PFSK-1 (cell line): ENCODE measurements at regions not wholly inside any gene's neighbourhood (a gene's known extent, or its start where the extent isn't known, plus 50 kb on each side); places are given as distances from the start of the nearest gene placed in this dataset.

ENCODE experiments used
- FOXP2 ChIP-seq: optimal IDR thresholded peaks from 2 replicates; pipeline ENCODE3; 2011; ENCODE audit warnings: borderline replicate concordance, control low read depth, inconsistent platforms; ENCODE audit not compliant: insufficient read depth; ENCODE audit errors: extremely low read length, extremely low read depth
- POLR2AphosphoS5 ChIP-seq: IDR thresholded peaks from 2 replicates; pipeline ENCODE4 v1.6.1; 2012; ENCODE audit warnings: low read depth, mild to moderate bottlenecking, control low read depth, low read length, moderate library complexity
- SIN3A ChIP-seq: IDR thresholded peaks from 2 replicates; pipeline ENCODE4 v1.6.1; 2012; ENCODE audit warnings: mild to moderate bottlenecking, low read length, moderate library complexity, borderline replicate concordance; ENCODE audit not compliant: insufficient read depth
- TAF1 ChIP-seq: IDR thresholded peaks from 2 replicates; pipeline ENCODE4 v1.6.1; 2012; ENCODE audit warnings: low read length, control low read depth, borderline replicate concordance; ENCODE audit not compliant: insufficient read depth
- TF ChIP-seq, protein P1 (sequence below), 2 experiments: IDR thresholded peaks; 2 replicates each; pipeline versions ENCODE4 v1.6.1 to v1.8.0; 2011 to 2012; ENCODE audit warnings: low read depth in 2 of 2, low read length in 2 of 2, control low read depth in 1 of 2, inconsistent platforms in 1 of 2, mild to moderate bottlenecking in 1 of 2, moderate library complexity in 1 of 2; ENCODE audit not compliant: insufficient read depth in 1 of 2

DNA sequence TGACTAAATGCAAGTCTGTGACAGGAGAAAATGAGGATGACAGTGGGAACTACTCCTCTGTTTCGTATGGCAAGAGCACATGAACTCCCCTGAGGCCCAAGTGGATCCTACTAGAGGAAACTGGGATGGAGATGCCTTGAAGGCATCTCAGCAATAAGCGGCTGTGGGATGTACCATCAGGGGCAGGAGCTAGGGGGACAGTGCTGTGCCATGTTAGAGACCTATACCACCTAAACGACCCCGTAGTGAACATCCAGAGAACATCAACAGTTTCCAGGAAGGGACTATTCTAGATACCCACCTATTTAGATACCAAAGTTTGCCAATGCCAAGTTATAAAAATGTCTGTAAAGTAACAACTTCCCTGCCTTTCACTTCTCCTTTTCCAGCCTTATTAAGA lies 860.8 kb upstream of the ACVR2A start:
- TF ChIP-seq FOXP2 (no peak), SIN3A (no peak), TAF1 (no peak), POLR2AphosphoS5 (no peak)
- TF ChIP-seq, protein P1, sequence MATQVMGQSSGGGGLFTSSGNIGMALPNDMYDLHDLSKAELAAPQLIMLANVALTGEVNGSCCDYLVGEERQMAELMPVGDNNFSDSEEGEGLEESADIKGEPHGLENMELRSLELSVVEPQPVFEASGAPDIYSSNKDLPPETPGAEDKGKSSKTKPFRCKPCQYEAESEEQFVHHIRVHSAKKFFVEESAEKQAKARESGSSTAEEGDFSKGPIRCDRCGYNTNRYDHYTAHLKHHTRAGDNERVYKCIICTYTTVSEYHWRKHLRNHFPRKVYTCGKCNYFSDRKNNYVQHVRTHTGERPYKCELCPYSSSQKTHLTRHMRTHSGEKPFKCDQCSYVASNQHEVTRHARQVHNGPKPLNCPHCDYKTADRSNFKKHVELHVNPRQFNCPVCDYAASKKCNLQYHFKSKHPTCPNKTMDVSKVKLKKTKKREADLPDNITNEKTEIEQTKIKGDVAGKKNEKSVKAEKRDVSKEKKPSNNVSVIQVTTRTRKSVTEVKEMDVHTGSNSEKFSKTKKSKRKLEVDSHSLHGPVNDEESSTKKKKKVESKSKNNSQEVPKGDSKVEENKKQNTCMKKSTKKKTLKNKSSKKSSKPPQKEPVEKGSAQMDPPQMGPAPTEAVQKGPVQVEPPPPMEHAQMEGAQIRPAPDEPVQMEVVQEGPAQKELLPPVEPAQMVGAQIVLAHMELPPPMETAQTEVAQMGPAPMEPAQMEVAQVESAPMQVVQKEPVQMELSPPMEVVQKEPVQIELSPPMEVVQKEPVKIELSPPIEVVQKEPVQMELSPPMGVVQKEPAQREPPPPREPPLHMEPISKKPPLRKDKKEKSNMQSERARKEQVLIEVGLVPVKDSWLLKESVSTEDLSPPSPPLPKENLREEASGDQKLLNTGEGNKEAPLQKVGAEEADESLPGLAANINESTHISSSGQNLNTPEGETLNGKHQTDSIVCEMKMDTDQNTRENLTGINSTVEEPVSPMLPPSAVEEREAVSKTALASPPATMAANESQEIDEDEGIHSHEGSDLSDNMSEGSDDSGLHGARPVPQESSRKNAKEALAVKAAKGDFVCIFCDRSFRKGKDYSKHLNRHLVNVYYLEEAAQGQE (IDR thresholded peaks at IDR 0.05; ENCODE audit: insufficient read depth in 1 of 2, low read depth in 2 of 2, low read length in 2 of 2), result no peak

DNA sequence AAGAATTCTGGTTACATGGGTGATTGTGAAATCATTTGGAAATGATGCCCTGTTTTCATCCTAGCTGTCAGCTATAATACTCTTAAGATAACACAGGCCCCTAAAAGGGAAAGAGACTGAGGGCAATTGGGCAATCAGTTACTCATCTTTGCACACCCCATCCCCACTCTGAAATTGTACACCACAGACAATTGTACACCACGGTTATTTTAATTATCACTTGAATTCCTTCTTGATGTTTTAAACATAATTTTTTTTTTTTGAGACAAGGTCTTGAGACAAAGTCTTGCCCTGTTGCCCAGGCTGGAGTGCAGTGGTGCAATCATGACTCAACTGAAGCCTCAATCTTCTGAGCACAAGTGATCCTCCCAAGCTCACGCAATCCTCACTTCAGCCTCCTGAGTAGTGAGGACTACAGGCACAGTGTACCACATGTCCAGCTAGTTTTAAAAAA lies 862.4 kb upstream of the ACVR2A start:
- TF ChIP-seq TAF1, result no peak
- no peak for TF ChIP-seq FOXP2
- TF ChIP-seq, protein P1 (IDR thresholded peaks at IDR 0.05; ENCODE audit: insufficient read depth in 1 of 2, low read depth in 2 of 2, low read length in 2 of 2), result no peak

DNA sequence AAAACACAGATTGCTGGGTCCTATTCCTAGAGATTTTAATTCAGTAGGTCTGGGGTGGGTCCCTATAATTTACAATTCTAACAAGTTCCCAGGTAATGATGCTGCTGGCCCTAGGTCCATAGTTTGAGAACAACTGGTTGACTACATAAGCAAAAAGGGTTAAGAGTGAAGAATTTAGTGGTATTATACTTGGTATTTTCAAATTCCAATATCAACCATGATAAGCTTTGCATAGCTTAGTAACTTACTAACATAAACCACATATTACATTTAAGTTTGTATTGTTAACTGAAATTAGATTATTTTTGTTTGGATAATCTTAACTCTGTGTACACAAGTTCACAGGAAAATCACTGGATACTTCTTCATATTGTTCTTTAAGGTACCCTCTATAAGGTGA lies 862.9 kb upstream of the ACVR2A start:
- TF ChIP-seq POLR2AphosphoS5 (no peak), TAF1 (no peak), SIN3A (no peak), FOXP2 (no peak)
- TF ChIP-seq, protein P1 (IDR thresholded peaks at IDR 0.05; ENCODE audit: insufficient read depth in 1 of 2, low read depth in 2 of 2, low read length in 2 of 2), result no peak

DNA sequence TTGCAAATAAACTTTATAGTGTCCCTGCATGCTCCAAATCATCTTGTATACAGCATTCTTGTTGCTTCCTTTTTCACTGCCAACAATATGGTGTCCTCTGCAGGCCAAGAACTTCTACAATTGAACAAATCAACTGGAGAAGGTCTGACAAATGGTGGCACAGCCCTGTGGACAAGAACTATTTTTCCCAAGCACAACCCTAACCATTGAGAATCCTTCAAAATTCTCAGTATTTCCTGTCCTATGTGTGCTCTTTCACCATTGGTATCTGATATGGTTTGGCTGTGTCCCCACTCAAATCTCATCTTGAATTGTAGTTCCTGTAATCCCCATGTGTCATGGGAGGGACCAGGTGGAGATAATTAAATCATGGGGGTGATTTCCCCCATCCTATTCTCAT lies 865.1 kb upstream of the ACVR2A start:
- TF ChIP-seq, protein P1 (IDR thresholded peaks at IDR 0.05; ENCODE audit: insufficient read depth in 1 of 2, low read depth in 2 of 2, low read length in 2 of 2), result no peak
- no peak for TF ChIP-seq SIN3A
- no peak for TF ChIP-seq TAF1
- TF ChIP-seq POLR2AphosphoS5, result no peak
- TF ChIP-seq FOXP2, result no peak
